G401 (cell line): ENCODE measurements at regions not wholly inside any gene's neighbourhood (a gene's known extent, or its start where the extent isn't known, plus 50 kb on each side); places are given as distances from the start of the nearest gene placed in this dataset.
"Not testable (repeated sequence)": the region's sequence is repeated elsewhere in the genome, so short reads cannot be mapped to it uniquely, and the experiment has no call there.

Experiments used
- DNase-seq: peaks from one replicate; pipeline ENCODE4 v3.0.0-alpha.2; 2015; ENCODE audit warnings: low spot score
- in situ Hi-C: cut with HindIII; loops from 2 replicates; pipeline ENCODE4 v1.10.0; 2016; ENCODE audit warnings: low sequenced_read_pairs, mixed read lengths

DNA sequence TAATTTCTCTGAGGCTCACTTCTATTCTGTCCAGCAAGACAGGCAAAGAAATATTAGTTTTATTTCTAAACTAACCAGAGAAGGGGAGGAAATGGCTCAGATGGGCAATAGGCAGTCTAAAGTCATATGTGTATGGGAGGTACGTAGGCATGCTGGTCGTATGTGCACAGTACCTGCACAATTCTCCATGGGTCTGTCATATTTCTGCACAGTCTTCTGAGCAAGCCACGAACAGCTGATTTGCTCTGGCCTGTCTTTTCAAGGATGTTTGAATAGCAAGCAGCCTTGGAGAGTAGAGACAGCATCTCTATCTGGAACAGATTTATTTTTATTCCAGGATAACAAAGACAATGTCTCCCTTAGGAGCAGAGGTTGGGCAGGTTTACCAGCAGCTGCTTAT lies 92.1 kb downstream of the SLC25A47 start:
- no peak for DNase-seq
- in situ Hi-C loops: no loop called here

DNA sequence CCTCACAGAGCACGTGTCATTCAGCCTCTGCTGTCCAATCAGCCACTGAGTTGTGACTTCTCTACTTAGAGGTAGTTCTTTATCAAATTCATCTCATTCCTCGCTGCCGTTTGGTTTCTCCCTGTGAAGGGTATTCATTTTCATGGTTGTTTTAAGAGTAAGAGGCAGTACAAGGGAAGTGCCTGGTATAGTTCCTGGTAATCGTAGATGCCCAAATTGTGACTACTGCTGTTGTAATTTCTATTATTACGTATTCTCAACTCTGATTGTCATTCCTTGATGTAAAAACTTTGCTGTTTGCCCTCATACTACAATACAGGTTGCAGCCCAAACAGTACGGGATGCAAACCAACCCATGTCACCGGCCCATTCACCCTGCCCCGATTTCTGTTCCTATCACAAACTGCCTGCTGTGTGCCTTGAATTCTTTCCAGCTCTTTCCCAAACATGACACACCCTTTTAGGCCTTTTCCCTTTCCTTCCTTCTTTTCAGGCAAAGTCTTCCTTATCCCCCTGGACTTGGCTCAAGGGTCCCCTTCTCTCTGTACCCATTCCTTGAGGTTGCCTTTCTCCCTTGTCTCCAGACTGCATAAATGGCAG lies 93.0 kb downstream of the SLC25A47 start:
- in situ Hi-C loops: no loop called here
- DNase-seq: no peak

DNA sequence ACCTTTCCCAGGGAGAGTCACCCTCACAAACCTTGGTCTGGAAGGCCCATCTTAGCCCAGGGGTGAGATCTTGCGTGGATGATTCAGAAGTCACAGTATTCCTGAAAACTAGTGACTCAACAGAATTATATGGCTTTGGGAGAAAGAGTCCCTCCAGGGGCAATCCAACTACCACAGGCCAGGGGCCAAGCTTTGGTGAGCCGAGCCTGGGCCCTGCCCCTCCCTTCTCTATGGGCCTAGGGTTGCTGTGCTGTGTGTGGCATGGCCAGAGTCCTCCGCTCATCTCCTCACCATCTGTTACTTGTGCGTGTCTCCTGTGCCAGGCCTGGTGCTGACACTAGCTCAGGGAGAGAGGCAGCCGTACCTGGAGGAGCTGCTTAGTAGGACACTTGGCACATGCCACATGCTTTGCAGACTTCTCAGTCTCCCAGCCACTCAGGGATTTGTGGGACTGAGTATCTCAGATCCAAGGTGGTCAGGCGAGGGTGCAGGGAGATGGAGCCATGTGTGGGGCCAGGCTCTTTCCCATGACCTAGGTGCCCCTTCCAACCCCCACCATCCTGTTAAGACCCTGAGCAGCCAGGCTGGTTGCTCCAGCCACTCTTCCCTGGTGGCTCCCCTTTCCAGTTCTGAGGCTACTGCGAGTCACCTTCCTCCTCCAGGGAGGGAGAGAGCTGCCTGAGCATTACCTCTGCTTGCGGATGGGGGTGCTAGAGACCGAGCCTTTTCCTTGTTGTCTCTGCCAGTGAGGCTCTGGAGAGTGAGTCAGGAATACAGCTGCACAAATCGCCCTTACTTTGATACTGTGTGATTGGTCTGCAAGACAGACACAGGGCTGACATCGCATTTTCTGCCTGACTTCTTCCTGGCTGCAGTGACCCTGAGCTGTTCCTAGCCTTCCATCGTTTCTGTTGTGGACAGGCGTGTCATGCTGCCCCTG lies 94.1 kb downstream of the SLC25A47 start:
- in situ Hi-C loops: no loop called here
- DNase-seq: peak; percentile 96

DNA sequence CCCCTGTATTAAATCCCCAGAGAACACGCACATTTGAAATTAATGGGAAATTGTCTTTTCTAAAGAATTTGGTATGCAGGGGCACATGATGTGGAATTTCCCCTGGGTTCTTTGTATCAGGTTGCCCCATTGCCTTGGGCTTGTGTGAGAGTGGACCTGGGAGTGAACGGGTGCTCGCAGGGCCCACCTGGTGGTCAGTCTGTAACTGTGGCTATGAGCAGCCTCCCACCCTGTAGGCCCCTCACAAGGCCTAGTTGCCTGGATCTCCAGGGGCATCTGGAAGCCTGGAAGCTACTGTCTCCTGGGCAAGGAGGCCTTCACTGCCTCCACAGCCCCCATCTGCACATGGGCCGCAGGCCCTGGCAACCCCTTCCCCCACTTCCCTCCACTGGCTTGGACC lies 96.7 kb downstream of the SLC25A47 start:
- in situ Hi-C loops: no loop called here
- no peak for DNase-seq

DNA sequence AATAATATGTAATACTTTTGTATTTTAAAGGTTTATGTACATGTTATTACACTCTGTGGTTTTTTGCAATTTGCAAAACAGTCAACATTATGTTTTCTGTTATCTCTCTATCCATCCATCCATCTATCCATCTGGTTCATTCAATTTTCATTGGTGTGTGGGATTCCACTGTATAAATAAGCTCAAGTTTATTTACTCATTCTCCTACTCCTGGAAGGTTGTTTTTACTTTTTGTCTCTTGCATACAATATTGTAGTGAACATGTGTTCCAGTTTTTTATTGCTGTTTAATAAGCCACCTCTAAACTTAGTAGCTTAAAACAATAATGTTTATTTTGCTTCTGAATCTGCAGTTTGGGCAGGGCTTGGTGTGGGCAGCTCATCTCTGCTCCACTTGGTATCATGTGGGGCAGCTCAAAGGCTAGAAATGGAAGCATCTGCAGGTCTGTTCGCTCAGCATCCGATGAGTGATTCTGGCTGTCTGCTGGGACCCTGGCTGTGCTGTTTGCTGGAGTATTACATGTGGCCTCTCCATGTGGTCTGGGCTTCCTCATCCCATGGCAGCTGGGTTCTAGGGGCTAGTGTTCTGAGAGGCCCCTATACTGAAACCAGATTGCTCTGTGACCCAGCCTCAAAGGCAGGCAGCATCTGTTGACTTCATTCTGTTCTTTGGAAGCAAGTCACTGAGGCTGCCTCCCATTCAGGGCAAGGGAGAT lies 98.8 kb downstream of the SLC25A47 start:
- no peak for DNase-seq
- in situ Hi-C loops: no loop called here

DNA sequence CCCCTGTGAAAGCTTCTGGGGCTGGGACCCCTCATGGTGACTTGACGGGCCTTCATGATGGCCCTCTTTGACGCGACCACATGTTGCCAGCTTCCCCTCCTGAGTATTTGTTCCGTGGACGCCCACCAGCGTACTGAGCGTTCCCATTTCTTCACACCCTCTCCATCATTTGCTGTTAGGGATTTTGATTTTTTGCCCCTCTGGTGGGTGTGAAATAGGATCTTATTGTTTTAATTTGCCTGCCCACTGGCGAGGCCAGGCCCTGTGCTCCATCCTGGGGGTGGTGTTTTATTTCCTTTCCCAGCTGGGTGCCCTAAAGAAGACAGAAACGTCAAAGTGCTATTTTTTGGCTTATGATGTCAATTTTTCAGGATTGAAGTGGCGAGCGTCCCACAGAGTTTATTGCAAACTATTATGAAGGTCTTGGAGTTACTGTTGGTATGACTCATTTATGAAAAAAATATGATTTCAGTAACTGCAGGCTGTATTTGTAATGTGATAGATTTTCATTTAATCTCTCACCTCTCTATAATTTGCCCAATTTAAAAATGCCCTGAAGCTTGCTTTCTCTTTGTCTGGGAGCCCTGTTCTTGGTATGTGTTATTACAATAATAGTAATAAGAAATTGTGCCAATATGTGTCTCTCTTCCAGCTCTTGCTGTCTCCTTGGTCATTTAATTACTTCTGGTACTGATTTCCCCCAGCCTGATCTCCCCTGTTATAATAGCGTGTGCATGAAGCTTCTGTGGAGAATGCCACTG lies 99.6 kb downstream of the SLC25A47 start:
- in situ Hi-C loops: no loop called here
- no peak for DNase-seq

DNA sequence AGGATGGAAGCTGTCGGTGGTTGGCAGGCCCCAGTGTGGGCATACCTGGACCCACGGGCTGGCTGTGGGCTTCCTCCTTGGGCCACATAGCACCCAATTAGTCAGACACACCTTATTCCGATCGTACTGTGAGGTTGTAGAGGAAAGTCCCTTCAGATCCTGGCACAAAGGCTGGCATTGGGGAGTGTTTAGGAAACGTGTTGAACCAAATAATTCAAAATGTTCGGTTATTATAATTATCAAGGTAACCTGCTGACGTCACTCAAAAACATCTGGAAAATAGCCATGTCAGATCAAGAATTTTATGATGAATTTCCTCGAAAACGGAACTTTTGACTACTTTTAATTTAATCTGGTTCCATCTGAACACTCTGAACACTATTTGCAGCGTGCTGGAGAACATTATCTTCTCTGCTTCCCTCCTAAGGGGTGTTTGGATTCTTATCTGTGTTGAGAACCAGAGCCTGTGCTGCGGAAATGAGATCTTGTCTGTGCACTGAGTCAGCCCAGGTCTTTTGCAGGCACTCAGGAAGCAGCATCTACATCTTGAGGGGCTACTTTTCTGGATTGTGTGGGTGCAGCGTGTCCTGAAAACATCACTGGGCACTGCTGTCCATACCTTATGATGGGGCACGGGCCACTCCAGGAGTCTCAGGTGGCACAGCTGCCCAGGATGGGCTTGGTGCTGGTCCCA lies 100.3 kb downstream of the SLC25A47 start:
- in situ Hi-C loops: no loop called here
- DNase-seq: no peak

DNA sequence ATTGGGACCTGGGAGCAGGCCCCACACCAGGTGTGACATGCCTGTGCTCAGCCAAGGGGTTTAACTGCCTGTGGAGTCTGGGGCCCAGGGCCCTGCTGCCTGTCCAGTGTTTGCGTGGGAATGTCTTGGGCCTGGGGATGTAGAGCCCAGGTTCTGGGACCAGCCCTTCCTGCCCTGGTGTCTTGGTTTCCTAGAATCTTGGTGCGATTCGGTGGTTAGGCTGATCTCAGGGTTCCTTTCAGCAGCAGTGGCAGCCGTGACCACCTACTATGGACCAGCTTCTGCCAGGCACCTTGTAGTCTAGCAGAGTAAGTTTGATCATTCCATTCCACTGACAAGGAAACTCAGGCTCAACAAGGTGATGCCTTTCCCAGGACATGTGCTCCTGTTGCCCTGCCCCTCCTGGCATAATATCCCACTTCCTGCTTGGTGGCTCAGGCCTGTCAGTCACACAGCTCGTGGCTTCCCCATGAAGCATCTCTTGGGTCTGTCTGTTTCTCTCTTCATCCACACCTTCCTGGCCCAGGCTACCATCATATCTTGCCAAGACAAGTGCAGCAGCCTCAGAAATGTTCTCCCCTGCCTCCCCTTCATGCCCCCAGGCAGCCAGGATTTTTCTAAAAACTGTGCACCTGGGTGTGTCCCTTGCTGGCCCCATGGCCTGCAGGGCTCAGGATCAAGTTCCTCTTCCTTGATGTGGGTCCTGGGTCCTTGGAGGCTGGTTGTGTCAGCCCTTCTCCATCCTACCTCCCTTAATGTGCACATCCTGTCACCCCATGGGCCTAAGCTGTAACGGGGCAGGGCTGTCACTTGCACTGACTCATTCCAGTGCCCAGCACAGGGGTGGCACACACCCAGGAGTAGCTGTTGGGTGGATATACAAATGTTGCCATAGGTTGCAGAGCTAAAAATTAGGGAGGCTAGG lies 101.6 kb downstream of the SLC25A47 start:
- DNase-seq: peak; percentile 60
- in situ Hi-C loops: no loop called here

DNA sequence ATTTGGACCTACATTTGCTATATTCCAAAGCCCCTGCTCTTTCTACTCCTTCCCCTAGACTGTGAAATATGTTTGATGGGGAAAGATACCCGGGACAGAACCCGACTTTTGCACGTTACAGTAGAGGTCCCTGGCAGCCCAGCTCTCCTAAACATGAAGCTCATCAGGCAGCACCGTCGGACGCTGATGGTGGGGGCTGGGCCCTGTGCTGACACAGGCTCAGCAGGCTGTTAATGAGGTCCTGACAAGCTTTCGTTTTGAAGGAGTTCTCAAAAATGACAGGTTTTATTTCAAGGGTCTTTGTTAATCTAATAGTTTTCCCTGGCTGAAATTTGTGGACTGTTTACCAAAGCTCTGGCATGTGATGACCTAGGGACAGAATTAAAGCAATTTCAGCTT lies 102.3 kb downstream of the SLC25A47 start:
- in situ Hi-C loops: no loop called here
- DNase-seq: peak; percentile 52

DNA sequence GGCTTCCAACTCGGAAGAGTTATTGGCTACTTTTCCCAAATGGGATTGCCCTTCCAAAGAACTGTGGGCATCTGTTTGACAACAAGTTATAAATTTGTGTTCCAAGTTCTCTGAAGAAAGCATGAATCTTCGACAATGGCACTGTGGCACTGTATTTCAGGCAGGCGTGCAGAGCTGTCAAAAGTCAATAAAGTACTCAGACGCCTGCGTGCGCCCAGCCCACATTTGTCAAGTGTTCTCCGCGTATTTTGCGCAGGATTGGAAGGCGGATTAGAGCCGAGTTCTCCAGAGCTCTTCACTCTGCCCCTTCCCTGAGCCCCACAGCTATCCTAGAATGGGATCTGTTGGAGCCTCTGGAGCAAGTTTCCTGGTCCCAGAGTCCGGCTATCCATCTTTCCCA lies 103.2 kb downstream of the SLC25A47 start:
- in situ Hi-C loops: no loop called here
- DNase-seq: no peak

DNA sequence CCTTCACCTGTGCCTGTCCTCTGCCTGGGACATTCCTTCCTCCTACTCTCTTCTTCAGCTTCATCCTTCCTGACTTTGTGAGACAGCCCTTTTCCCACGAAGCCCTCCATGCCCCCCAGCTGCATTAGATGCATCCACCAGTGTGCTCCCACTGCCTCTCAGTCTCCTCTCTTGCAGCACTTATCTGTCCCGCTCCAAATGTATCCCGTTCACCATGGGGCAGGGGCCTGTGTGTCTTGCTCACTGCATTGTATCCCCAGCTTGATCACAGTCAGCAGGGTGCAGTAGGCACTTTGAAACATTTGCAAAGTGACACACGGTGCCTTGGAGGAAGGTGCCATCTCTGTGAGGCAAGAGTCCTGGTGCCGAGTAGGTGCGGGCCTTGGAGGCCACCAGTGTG lies 104.0 kb downstream of the SLC25A47 start:
- no peak for DNase-seq
- in situ Hi-C loops: no loop called here

DNA sequence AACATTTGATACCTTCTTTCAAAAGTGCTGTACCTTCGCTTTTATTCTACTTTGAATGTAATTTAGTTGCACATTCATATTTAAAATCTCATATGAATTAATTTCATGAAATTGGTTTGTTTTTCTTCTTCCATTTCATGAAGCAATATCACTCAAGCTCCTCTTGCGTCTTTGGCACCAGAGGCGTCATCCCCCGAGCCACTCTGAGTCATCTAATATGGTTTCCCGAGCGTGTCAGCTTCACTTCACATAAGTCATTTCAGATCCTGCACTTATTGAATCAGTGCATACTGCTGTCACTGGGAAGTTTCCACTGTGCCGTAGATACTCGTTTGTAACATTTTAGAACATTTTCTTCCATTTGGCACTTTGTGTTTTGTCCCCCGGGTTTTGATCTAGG lies 105.6 kb downstream of the SLC25A47 start:
- in situ Hi-C loops: no loop called here
- DNase-seq: no peak

DNA sequence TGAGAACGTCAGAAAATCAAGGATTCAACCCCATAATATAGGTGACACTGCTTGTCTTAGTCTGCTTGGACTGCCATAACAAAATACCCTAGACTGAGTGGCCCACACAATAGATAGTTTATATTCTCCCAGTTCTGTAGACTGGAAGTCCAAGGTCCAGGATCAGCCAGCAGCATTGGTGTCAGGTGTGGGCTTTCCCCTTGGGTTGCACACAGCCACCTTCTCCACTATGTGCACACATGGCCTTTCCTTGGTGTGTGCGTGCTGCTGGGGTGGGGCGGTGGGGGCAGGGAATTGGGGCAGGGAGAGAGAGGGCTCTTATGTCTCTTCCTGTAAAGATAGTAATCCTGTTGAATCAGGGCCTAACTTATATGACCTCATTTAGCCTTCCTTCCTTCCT lies 106.4 kb downstream of the SLC25A47 start:
- DNase-seq: no peak
- in situ Hi-C loops: no loop called here

DNA sequence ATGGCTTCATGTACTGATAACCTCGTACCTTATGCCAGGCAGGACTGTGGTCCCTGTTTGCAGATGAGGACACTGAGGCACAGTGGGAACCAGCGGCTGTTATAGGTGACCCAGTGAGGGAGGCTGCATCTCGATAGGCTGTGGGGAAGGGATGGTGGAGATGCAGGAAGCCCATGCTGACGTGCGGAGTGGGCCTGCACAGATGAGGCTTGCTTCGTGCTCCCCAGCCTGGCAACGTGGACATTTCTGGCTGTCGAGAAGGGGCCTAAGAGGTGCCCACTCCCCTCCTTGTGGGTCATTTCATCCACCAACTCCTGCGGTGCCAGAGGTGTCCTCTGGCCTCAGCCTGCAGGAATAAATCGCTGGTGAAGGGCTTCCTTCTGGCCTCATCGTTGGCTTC lies 107.4 kb downstream of the SLC25A47 start:
- in situ Hi-C loops: no loop called here

DNA sequence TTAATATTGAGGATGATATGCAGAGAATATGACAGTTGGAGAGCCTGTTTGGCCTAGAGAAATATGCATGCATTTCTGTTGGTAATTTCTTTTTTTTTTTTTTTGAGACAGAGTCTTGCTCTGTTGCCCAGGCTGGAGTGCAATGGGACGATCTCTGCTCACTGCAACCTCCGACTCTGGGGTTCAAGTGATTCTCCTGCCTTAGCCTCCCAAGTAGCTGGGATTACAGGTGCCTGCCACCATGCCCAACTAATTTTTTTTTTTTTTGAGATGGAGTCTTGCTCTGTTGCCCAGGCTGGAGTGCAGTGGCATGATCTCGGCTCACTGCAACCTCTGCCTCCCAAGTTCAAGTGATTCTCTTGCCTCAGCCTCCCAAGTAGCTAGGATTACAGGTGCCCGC lies 108.3 kb downstream of the SLC25A47 start:
- DNase-seq, in situ Hi-C loops: not testable (repeated sequence)

More for the DNA sequence above, 107.4 kb downstream of the SLC25A47 start:
- no peak for DNase-seq

DNA sequence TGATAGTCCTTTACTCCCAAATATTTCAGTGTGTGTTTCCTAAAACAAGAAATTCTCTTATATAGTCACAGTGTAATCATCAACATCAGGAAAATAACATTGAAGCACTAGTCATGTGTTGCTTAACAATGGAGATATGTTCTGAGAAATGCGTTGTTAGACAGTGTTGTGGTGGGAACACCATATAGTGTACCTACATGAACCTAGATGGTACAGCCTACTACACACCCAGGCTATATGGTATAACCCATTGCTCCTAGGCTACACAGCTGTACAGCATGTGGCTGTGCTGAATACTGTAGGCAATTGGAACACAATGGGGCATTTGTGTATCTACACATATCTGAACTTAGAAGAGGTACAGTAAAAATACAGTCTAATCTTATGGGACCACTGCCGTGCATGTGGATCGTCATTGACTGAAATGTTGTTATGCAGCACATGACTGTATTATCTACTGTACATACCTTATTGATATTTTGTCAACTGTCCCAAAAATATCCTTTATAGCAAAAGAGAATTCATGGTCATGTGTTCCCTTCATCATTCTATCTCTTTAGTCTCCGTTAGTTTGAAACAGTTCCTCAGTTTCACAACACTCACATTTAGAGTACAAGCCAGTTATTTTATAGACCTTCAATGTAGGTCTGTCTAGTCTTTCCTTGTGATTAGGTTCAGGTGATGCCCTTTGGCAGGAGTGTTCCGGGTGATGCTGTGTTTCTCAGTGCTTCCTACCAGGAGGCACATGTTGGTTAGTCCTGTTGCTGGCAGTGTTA lies 109.7 kb downstream of the SLC25A47 start:
- no peak for DNase-seq
- in situ Hi-C loops: no loop called here

DNA sequence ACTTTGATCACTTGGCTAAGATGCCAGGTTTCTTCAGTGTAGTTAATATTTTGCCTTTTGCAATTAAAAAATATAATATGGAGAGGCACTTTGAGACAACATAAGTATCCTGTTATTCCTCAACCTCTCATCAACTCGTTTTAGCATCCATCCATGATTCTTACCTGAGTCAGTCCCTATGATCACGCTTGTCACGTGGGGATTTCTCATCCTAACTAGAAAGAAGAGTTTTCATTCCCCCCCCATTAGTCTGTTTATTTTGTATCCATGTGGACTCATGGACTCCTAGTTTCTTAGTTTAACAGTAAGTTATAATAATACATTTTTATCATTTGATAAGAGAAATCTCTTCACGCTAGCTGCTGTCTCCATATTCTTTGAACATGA lies 110.3 kb downstream of the SLC25A47 start:
- in situ Hi-C loops: no loop called here
- DNase-seq: no peak
